ENCODE measurements at regions not wholly inside any gene's neighbourhood (a gene's known extent, or its start where the extent isn't known, plus 50 kb on each side); places are given as distances from the start of the nearest gene placed in this dataset.

DNA sequence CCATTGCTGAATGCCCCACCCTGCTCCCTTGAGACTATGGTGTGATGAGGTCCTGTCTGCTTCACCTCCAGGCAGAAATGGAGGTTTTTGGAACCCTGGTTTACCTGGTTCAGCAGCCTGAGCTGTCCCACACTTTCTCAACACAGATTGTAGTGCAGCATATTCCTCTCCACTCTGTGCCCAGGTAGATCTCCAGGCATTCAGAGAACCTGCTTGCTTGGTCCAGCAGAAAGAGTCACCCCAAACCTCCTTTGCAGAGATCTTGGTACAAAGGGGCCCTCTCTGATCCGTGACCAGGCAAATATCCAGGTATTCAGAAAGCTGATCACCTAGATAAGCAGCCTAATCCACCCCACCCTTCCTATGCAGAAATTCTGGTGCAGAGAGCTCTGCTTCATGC is 1288.2 kb upstream of the CRIM1 start:
- H3K4me3 Mint-ChIP-seq (ENCODE audit: low read depth, unreplicated experiment): no peak overlapping the region
- no TSS peak for BruUV-seq (replicated peaks)
- no peak for DNase-seq
- intact Hi-C loops (cut with micrococcal nuclease; ENCODE audit: unreplicated experiment): no loop called here
- H3K4me1 Mint-ChIP-seq (ENCODE audit: low read depth, unreplicated experiment): no peaks in the 10 kb centered on the region
- TF ChIP-seq, protein P1, sequence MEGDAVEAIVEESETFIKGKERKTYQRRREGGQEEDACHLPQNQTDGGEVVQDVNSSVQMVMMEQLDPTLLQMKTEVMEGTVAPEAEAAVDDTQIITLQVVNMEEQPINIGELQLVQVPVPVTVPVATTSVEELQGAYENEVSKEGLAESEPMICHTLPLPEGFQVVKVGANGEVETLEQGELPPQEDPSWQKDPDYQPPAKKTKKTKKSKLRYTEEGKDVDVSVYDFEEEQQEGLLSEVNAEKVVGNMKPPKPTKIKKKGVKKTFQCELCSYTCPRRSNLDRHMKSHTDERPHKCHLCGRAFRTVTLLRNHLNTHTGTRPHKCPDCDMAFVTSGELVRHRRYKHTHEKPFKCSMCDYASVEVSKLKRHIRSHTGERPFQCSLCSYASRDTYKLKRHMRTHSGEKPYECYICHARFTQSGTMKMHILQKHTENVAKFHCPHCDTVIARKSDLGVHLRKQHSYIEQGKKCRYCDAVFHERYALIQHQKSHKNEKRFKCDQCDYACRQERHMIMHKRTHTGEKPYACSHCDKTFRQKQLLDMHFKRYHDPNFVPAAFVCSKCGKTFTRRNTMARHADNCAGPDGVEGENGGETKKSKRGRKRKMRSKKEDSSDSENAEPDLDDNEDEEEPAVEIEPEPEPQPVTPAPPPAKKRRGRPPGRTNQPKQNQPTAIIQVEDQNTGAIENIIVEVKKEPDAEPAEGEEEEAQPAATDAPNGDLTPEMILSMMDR (IDR thresholded peaks at IDR 0.05; ENCODE audit: unreplicated experiment): no peak
- CTCF ChIA-PET: no interaction called here
- no peak overlapping the region for H3K27ac Mint-ChIP-seq (ENCODE audit: unreplicated experiment)
- no peaks in the 10 kb centered on the region for H3K27me3 Mint-ChIP-seq (ENCODE audit: unreplicated experiment)
- H3K9me3 Mint-ChIP-seq (ENCODE audit: low read depth, unreplicated experiment): peaks cover 3% of the 10 kb centered on the region
- H3K36me3 Mint-ChIP-seq (ENCODE audit: insufficient read depth, unreplicated experiment): no peaks in the 10 kb centered on the region

DNA sequence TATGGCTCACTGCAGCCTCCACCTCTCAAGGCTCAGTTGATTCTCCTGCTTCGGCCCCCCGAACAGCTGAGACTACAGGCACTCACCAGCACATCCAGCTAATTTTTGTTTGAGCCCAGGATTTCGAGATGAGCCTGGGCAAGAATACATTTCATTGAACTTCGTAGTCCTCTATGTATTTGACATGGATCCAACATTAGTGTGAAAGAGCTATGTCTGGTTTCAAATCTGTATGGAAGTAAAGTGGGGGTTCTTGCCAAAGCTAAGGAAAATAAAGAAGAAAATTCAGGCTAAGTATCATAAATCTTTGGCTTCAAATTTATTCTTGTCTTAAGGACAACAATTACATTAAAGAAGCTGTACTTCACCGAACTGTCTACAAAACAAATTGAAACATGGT is 1291.7 kb upstream of the CRIM1 start:
- CTCF ChIA-PET: no interaction called here
- H3K36me3 Mint-ChIP-seq (ENCODE audit: insufficient read depth, unreplicated experiment): no peaks in the 10 kb centered on the region

DNA sequence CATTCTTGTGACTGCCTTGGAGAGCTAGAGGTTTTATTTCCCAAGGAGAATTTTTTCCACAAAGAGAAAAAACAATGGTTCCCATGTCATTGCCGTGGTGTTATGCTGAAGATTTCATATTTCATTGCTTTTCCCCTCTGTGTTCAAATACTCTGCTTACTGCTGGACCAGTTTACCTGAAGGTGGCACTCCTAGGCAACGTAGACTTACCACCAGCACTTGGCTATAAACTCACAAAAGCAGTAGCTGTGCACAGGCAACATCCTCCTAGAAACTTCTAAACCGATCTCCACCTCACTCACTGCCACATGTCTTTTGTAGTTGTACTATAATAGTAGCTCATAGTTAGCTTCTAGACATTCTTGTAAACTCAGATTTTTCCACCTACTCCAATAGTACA is 1319.7 kb upstream of the CRIM1 start:
- intact Hi-C loops (cut with micrococcal nuclease; ENCODE audit: unreplicated experiment): no loop called here
- H3K4me1 Mint-ChIP-seq (ENCODE audit: low read depth, unreplicated experiment): no peaks in the 10 kb centered on the region
- H3K9me3 Mint-ChIP-seq (ENCODE audit: low read depth, unreplicated experiment): peaks cover 13% of the 10 kb centered on the region
- H3K36me3 Mint-ChIP-seq (ENCODE audit: insufficient read depth, unreplicated experiment): no peaks in the 10 kb centered on the region
- H3K27ac Mint-ChIP-seq (ENCODE audit: unreplicated experiment): no peak overlapping the region
- TF ChIP-seq, protein P1 (IDR thresholded peaks at IDR 0.05; ENCODE audit: unreplicated experiment): no peak
- H3K27me3 Mint-ChIP-seq (ENCODE audit: unreplicated experiment): no peaks in the 10 kb centered on the region
- no peak overlapping the region for H3K4me3 Mint-ChIP-seq (ENCODE audit: low read depth, unreplicated experiment)
- no TSS peak for BruUV-seq (replicated peaks)
- DNase-seq: no peak
- CTCF ChIA-PET: no interaction called here

More for the DNA sequence above, 1291.7 kb upstream of the CRIM1 start:
- no peaks in the 10 kb centered on the region for H3K4me1 Mint-ChIP-seq (ENCODE audit: low read depth, unreplicated experiment)
- BruUV-seq (replicated peaks): no TSS peak
- no peak for DNase-seq
- no peak overlapping the region for H3K27ac Mint-ChIP-seq (ENCODE audit: unreplicated experiment)
- TF ChIP-seq, protein P1 (IDR thresholded peaks at IDR 0.05; ENCODE audit: unreplicated experiment): no peak
- intact Hi-C loops (cut with micrococcal nuclease; ENCODE audit: unreplicated experiment): no loop called here
- peaks cover 5% of the 10 kb centered on the region for H3K9me3 Mint-ChIP-seq (ENCODE audit: low read depth, unreplicated experiment)
- no peak overlapping the region for H3K4me3 Mint-ChIP-seq (ENCODE audit: low read depth, unreplicated experiment)
- no peaks in the 10 kb centered on the region for H3K27me3 Mint-ChIP-seq (ENCODE audit: unreplicated experiment)

DNA sequence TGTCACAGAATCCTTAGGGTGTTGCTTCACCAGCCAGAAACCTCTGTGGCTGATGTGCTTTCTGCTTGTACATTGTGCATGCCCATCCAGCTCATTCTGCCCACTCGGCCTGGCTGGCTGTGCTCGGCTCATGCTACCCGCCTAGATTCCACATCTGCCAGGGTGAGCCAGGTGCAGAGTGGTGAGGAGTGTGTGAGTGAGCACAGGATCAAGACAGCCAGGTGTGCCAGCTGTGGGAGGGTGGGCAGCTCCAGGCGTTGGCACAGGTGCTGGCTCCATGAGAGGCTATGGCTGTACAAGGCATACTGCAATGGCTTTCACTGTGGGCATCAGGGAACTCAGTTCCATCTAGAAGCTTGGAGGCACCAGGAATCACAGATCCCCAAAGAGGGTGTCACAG is 1321.8 kb upstream of the CRIM1 start:
- H3K36me3 Mint-ChIP-seq (ENCODE audit: insufficient read depth, unreplicated experiment): no peaks in the 10 kb centered on the region
- intact Hi-C loops (cut with micrococcal nuclease; ENCODE audit: unreplicated experiment): no loop called here
- H3K27me3 Mint-ChIP-seq (ENCODE audit: unreplicated experiment): no peaks in the 10 kb centered on the region
- CTCF ChIA-PET: no interaction called here
- H3K9me3 Mint-ChIP-seq (ENCODE audit: low read depth, unreplicated experiment): peaks cover 12% of the 10 kb centered on the region
- BruUV-seq (replicated peaks): no TSS peak
- H3K4me3 Mint-ChIP-seq (ENCODE audit: low read depth, unreplicated experiment): no peak overlapping the region
- TF ChIP-seq, protein P1 (IDR thresholded peaks at IDR 0.05; ENCODE audit: unreplicated experiment): no peak
- no peak for DNase-seq
- no peaks in the 10 kb centered on the region for H3K4me1 Mint-ChIP-seq (ENCODE audit: low read depth, unreplicated experiment)
- H3K27ac Mint-ChIP-seq (ENCODE audit: unreplicated experiment): no peak overlapping the region

DNA sequence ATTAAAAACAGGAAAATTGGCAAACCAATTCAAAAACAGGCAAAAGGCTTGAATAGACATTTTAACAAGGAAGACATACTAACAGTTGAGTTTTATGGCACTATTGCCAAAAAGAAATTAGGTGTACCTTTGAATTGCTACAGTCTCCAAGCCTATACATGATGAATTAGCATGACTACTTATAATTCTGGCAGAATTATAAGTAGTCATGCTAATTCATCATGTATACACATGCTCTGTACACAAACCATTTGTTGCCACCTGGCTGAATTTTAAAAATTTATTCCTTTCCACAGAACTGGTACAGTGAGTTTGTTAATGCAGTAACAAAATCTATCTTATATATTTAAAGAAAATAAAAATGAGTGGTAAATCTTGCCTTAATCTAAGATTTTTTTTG is 1332.0 kb upstream of the CRIM1 start:
- no peaks in the 10 kb centered on the region for H3K4me1 Mint-ChIP-seq (ENCODE audit: low read depth, unreplicated experiment)
- H3K36me3 Mint-ChIP-seq (ENCODE audit: insufficient read depth, unreplicated experiment): no peaks in the 10 kb centered on the region
- BruUV-seq (replicated peaks): no TSS peak
- DNase-seq: no peak
- TF ChIP-seq, protein P1 (IDR thresholded peaks at IDR 0.05; ENCODE audit: unreplicated experiment): no peak
- no peak overlapping the region for H3K27ac Mint-ChIP-seq (ENCODE audit: unreplicated experiment)
- no peak overlapping the region for H3K4me3 Mint-ChIP-seq (ENCODE audit: low read depth, unreplicated experiment)
- intact Hi-C loops (cut with micrococcal nuclease; ENCODE audit: unreplicated experiment): no loop called here
- no peaks in the 10 kb centered on the region for H3K9me3 Mint-ChIP-seq (ENCODE audit: low read depth, unreplicated experiment)
- CTCF ChIA-PET: no interaction called here
- no peaks in the 10 kb centered on the region for H3K27me3 Mint-ChIP-seq (ENCODE audit: unreplicated experiment)
